ENCODE measurements at regions not wholly inside any gene's neighbourhood (a gene's known extent, or its start where the extent isn't known, plus 50 kb on each side); places are given as distances from the start of the nearest gene placed in this dataset.
"Not testable (repeated sequence)": the region's sequence is repeated elsewhere in the genome, so short reads cannot be mapped to it uniquely, and the experiment has no call there.

DNA sequence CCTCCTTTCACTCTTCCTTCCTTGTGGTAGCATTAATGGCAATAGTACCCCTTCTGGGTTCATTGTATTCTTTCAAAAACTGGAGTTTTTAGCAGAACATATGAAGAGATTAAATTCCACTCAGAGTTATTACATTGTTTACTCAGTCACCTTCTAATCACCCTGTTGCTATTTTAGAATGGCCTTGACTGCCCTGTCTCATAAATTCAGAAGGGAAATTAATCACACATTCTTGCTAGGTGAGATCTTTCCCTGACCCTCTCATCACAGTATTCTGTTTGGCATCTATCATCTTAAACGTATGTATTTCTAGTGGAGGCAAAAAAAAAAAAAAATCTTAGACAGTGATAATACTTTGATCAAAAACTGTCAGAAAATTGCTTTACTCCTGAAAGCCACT lies 760.4 kb downstream of the ADCYAP1 start:
- no peak for DNase-seq (ENCODE audit: low read depth in 2 of 2)

DNA sequence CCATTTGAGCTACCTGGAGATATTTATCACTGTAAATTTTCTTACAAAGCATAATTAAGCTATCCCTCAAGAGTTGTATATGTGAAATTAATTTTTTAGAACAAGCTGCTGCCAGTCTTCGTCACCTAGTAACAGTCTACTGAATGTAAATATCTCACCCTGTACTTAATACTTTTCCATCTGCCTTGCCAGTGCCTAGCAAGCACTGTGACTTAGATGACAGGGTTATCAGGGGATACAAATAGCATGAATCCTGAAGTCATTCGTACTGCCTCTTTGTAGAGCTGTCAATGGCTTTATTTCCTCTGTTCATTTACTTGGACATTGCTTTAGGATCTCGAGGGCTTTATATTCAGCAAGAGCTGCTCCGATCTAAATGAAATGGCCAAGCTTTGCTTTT lies 763.6 kb downstream of the ADCYAP1 start:
- no peak for DNase-seq (ENCODE audit: low read depth in 2 of 2)

DNA sequence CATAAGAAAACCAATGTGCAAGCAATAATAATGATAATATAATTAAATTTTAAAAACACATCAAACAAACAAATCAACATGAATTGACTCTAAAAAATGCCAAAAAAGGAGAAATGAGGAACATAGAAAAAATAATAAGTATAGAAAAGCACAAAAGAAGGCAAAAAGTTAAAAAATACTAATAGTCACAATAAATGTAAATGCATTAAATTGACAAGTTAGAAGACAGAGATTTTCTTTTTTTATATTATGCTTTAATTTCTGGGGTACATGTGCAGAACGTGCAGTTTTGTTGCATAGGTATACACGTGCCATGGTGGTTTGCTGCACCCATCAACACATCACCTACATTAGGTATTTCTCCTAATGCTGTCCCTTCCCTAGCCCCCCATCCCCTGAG lies 767.0 kb downstream of the ADCYAP1 start:
- not testable (repeated sequence) for DNase-seq (ENCODE audit: low read depth in 2 of 2)

GRCh38 chr18:1676387-1676786 lies 771.7 kb downstream of the ADCYAP1 start:
- no peak for DNase-seq (ENCODE audit: low read depth in 2 of 2)

GRCh38 chr18:1680108-1680507 lies 775.4 kb downstream of the ADCYAP1 start:
- no peak for DNase-seq (ENCODE audit: low read depth in 2 of 2)

- DNase-seq (ENCODE audit: low read depth in 2 of 2) = no peak
Observed at GRCh38 chr18:1691863-1692262, 787.2 kb downstream of the ADCYAP1 start.

DNA sequence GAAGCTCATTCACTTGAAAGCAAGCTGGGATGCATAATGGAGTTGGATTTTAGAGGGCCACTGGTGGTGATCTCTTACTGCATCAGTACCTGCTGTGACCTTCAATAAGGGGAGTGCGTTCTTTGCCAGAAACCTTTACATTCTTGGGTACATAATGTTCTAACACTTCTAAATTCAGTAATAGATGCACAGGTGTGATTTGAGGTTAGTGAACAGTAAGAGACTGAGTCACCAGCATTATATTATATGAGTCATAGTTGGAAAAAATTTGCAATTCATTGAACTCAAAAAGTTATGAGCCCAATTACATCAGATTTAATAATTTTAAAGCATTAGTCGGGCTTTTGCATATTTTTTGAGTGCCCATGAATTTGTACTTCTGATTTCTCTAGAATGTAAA lies 803.3 kb downstream of the ADCYAP1 start:
- DNase-seq (ENCODE audit: low read depth in 2 of 2) = no peak

DNA sequence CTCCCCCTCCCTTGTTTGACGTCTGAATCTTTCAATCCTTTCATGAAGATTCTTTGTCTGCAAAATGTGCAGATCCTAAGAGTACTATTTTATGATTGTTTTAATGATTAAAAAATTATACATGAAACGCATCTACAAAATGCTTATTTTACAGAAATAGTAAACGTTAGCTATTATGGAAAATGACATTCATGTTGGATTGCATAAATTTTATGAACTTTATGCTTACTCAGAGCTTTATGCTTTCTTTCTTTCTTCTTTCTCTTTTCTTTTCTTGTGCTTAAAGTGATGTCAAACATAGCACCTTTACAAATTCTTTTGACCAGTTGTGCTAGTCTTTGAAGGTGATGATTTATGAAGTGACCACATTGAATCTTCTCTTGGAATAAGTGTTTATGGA lies 805.4 kb downstream of the ADCYAP1 start:
- DNase-seq (ENCODE audit: low read depth in 2 of 2) = no peak

DNA sequence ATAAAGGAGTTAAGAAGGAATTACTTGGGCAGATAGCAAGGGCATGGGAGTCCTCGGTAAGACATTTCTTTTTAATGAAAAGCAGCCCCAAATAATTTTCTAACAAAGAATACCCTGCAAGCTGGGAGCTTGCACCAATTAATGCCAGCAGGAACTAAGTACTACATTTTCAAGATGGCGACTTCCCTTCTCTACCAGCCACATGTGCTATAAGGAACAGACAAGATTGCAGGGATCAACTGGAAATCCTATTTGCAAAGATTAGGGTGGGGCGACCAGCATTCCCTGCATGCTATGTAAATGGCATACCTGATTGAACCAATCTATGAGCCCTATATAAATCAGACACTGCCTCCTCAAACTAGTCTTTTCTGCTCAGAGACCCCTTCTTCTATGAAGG lies 827.5 kb downstream of the ADCYAP1 start:
- no peak for DNase-seq (ENCODE audit: low read depth in 2 of 2)

GRCh38 chr18:1746131-1746530 lies 825.2 kb downstream of the METTL4 start:
- no peak for DNase-seq (ENCODE audit: low read depth in 2 of 2)

DNA sequence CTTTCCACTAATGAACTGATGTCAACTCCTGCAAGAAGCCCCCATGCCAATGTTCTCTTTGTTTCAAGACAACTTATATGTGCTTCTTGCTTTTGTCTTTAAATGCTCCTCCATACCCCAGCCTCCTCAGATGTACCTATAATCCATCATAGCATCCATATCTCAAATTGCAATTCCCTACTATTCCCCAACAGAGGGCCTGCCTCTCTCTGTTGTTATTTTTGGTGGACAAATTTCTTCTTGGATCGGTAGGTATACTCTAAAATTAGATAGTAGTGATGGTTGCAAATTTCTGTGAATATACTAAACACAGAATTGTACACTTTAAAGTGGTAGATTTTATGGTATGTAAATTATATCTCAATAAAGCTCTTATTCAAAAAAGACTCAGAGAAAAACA lies 820.1 kb downstream of the METTL4 start:
- DNase-seq (ENCODE audit: low read depth in 2 of 2) = no peak

DNA sequence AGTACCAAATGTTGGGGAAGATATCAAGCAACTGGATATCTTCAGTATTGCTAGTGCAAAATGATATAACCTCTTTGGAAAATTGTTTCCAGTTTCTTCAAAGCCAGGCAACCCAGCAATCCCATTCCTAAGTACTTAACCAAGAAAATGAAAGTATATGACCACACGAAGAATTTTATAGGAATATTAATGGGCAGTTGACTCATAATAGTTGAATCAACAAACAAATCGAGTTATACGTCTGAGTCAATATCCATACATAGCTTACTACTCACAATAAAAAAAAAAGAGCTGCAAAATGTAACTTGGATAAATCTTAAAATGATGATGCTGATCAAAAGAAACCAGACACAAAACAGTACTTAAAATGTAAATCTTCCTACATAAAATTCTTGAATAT lies 810.4 kb downstream of the METTL4 start:
- no peak for DNase-seq (ENCODE audit: low read depth in 2 of 2)

DNA sequence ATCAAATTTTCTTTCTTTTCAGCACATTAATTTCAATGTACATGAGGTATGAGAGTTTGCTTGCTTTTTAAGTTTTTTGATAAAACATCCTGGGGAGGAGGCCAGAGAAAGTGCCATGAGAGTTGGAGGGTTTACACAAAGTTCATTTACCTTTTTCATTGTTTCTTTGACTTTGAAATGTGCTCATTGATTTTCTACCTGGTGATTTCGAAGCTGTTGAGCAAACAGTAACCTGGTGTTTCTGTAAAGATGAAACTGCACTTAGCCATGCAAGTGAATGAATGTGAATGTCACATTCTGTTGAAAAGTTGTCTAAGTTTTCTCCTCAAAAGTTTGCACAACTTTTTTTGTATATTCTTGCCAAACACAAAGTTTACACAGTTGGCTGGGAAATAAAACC lies 797.0 kb downstream of the METTL4 start:
- no peak for DNase-seq (ENCODE audit: low read depth in 2 of 2)

DNA sequence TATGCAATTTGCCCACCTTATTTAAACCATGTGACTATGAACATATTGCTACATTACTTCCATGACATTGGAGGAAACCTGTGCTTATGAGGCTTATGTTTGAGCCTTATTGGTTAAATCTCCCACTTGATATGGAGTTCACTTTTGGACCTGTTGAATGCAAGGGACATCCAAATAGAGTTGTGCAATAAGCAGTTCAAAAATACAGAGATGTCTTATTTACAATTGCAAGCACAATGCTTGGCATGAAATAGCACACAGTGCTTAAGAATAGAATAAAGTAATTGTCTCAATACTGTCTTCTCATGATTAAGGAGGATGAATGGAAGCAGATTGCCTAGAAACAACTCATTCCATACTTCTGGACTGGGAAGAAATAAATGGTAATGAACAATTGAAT lies 793.5 kb downstream of the METTL4 start:
- no peak for DNase-seq (ENCODE audit: low read depth in 2 of 2)

GRCh38 chr18:1778496-1779178 lies 792.7 kb downstream of the METTL4 start:
- DNase-seq (ENCODE audit: low read depth in 2 of 2) = no peak

- no peak for DNase-seq (ENCODE audit: low read depth in 2 of 2)
Observed at GRCh38 chr18:1779587-1779986, 791.7 kb downstream of the METTL4 start.

- no peak for DNase-seq (ENCODE audit: low read depth in 2 of 2)
Observed at GRCh38 chr18:1784113-1784512, 787.2 kb downstream of the METTL4 start.

- not testable (repeated sequence) for DNase-seq (ENCODE audit: low read depth in 2 of 2)
Observed at GRCh38 chr18:1785980-1786379, 785.3 kb downstream of the METTL4 start.

DNA sequence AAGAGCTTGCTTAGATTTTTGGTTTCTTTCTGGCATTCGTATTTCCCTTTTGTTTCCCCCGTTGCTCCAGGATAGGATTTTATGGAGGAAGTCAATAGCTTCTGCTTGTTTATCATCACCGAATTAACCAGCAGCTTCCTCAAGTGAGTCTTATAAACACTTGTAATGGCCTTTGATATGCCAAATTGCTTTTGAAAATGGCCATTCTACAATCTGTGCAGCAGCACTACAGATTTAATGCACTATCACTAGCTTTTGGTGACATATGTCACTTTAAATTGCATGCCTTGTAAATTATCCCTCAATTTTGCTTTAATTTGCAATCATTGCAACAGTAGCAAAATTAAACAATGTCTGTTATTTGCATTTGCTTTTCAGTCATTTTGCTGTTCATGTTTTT lies 774.7 kb downstream of the METTL4 start:
- no peak for DNase-seq (ENCODE audit: low read depth in 2 of 2)

DNA sequence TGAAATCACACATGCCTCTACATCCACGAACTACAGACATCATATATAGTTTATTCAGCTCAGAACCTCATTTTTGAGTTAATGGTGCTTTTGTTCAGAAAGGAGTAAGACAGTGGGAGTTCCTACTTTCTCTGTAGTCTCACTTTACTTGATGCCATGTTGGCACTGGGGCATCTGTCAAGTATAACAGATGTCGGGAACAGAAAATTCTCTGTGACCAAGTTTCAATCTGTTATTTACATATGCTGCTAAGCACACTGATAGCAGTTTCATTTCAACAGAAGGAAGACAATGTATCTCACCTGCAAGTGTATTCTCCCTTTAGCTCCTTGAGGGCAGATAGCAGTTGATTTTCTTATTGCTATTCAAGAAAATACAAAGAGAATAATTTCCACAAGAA lies 774.1 kb downstream of the METTL4 start:
- no peak for DNase-seq (ENCODE audit: low read depth in 2 of 2)

GRCh38 chr18:1805521-1805920 lies 765.8 kb downstream of the METTL4 start:
- DNase-seq (ENCODE audit: low read depth in 2 of 2) = no peak

DNA sequence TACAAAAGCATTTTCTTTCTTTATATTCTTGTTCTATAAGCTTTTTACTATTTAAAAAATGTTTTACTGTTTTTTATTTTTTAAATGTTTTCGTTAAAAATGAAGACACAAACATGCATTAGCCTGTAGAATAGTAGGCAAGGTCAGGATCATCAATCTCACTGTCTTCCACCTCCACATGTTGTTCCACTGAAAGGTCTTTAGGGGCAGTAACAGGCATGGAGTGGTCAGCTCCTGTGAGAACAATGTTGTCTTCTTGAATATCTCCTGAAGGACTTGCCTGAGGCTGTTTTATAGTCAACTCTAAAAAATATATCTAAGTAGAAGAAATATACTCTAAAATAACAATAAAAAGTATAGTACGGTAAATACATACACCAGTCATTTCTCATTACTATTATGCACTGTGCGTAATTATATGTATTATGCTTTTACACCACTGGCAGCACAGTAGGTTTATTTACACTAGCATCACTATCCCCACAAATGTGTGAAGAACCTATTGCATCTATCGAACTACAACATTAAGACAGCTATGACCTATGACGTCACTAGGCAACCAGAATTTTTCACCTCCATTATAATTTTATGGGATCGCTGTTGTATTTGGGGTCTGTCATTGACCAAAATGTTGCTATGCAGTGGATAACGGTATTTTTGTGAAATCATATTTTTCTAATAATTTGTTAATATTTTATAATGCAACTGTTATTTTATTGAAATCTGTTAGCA lies 764.3 kb downstream of the METTL4 start:
- no peak for DNase-seq (ENCODE audit: low read depth in 2 of 2)

DNA sequence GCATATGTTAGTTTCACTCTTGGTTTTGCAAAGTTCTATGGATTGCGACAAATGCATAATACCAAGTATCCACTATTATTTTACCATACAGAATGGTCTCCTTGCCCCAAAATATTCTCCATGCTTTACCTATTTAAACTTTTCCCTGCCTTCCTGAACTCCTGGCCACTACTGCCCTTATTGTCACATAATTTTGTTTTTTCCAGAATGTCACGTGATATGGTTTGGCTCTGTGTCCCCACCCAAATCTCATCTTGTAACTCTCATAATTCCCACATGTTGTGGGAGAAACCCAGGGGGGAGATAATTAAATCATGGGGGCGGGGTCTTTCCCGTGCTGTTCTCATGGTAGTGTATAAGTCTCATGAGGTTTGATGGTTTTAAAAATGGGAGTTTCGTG lies 760.0 kb downstream of the METTL4 start:
- no peak for DNase-seq (ENCODE audit: low read depth in 2 of 2)

GRCh38 chr18:1825296-1825695 lies 746.0 kb downstream of the METTL4 start:
- no peak for DNase-seq (ENCODE audit: low read depth in 2 of 2)

Measured in stimulated activated CD4-positive, alpha-beta T cell treated with anti-CD3 and anti-CD28 coated beads, Interleukin-12 subunit alpha, Interleukin-12 subunit beta, amount 100 ng/mL, for 24 hours (primary cell).